IPS-NIHi7 (cell line): ENCODE measurements at regions not wholly inside any gene's neighbourhood (a gene's known extent, or its start where the extent isn't known, plus 50 kb on each side); places are given as distances from the start of the nearest gene placed in this dataset.
"Not testable (repeated sequence)": the region's sequence is repeated elsewhere in the genome, so short reads cannot be mapped to it uniquely, and the experiment has no call there.

Experiments
- DNase-seq: peaks from one replicate; pipeline ENCODE4 v3.0.0; 2012; ENCODE audit warnings: mixed read lengths; ENCODE audit errors: extremely low spot score

- DNase-seq = no peak
Measured at GRCh38 chr15:89028036-89028435, 60.2 kb upstream of the ABHD2 start.

- no peak for DNase-seq
Measured at GRCh38 chr15:89030311-89030710, 57.9 kb upstream of the ABHD2 start.

GRCh38 chr15:89031637-89032285 is 56.5 kb upstream of the ABHD2 start:
- DNase-seq = not testable (repeated sequence)

GRCh38 chr15:89034305-89034704 is 54.0 kb upstream of the ABHD2 start:
- DNase-seq = no peak

GRCh38 chr15:89035150-89035549 is 53.1 kb upstream of the ABHD2 start:
- no peak for DNase-seq

GRCh38 chr15:89035658-89036057 is 52.6 kb upstream of the ABHD2 start:
- no peak for DNase-seq

- DNase-seq = no peak
Measured at GRCh38 chr15:89038146-89038545, 50.1 kb upstream of the ABHD2 start.
